SK-N-SH (cell line): ENCODE measurements at regions not wholly inside any gene's neighbourhood (a gene's known extent, or its start where the extent isn't known, plus 50 kb on each side); places are given as distances from the start of the nearest gene placed in this dataset.

Source experiments
- CTCF ChIA-PET: fragments of 300-600, 350-600 bp; formaldehyde crosslinking; extraction: SDS; loops from one replicate; lab custom pipeline; 2021; lab: Yijun Ruan, JAX
- POLR2A ChIA-PET: fragments of 350-600 bp; sonication (Branson Sonifier 250); formaldehyde crosslinking; extraction: SDS; loops from one replicate; lab custom pipeline; 2020; ENCODE audit warnings: antibody characterized with exemption, inconsistent platforms; lab: Yijun Ruan, JAX
- DNase-seq: peaks from one replicate; pipeline ENCODE4 v3.0.0; 2012
- H2AFZ ChIP-seq: fragments of 200-600 bp; sonication (generic); 2 replicates; pipeline ENCODE4 v1.8.1; 2016; ENCODE audit warnings: antibody characterized with exemption, mild to moderate bottlenecking, low read depth
- H3F3A ChIP-seq: fragments of 200-600 bp; sonication (generic); replicated peaks from 2 replicates; pipeline ENCODE3; 2016; ENCODE audit warnings: antibody characterized with exemption, mild to moderate bottlenecking; ENCODE audit not compliant: insufficient read depth
- H3K27ac ChIP-seq, 2 experiments: fragments of 200-500 bp in 1 of 2; fragments of 200-600 bp in 1 of 2; sonication (Bioruptor generic) in 1 of 2; sonication (generic), shearing (Covaris generic) in 1 of 2; 2 replicates each; pipeline versions ENCODE4 v1.5.1 to v1.6.1; 2014 to 2016; ENCODE audit warnings: low read depth in 2 of 2, inconsistent platforms in 1 of 2, low read length in 1 of 2, mild to moderate bottlenecking in 1 of 2, mixed read lengths in 1 of 2
- H3K27me3 ChIP-seq: fragments of 200-600 bp; sonication (generic), shearing (Covaris generic); 2 replicates; pipeline ENCODE4 v1.6.1; 2016; ENCODE audit warnings: mixed run types; ENCODE audit not compliant: insufficient read depth
- H3K36me3 ChIP-seq, 2 experiments: fragments of 200-500 bp in 1 of 2; fragments of 200-600 bp in 1 of 2; sonication (Bioruptor generic) in 1 of 2; sonication (generic) in 1 of 2; replicated peaks in 1 of 2; 2 replicates each; pipeline versions ENCODE3 to v1.5.1; 2014 to 2016; ENCODE audit warnings: low read length in 1 of 2, mild to moderate bottlenecking in 1 of 2; ENCODE audit not compliant: insufficient read depth in 2 of 2, control insufficient read depth in 1 of 2
- H3K4me1 ChIP-seq, 2 experiments: fragments of 200-500 bp in 1 of 2; fragments of 200-600 bp in 1 of 2; sonication (Bioruptor generic) in 1 of 2; sonication (generic), shearing (Covaris generic) in 1 of 2; 2 replicates each; pipeline versions ENCODE4 v1.5.1 to v1.6.1; 2014 to 2016; ENCODE audit warnings: low read depth in 1 of 2, low read length in 1 of 2, mixed run types in 1 of 2; ENCODE audit not compliant: insufficient read depth in 2 of 2, control insufficient read depth in 1 of 2
- H3K4me2 ChIP-seq: fragments of 200-600 bp; sonication (generic), shearing (Covaris generic); 2 replicates; pipeline ENCODE4 v1.6.1; 2017; ENCODE audit warnings: mixed run types
- H3K4me3 ChIP-seq, 2 experiments: fragments of 200-500 bp in 1 of 2; fragments of 200-600 bp in 1 of 2; sonication (Bioruptor generic) in 1 of 2; sonication (generic), shearing (Covaris generic) in 1 of 2; 2 replicates each; pipeline versions ENCODE4 v1.5.1 to v1.8.1; 2014 to 2016; ENCODE audit warnings: low read depth in 2 of 2, inconsistent platforms in 1 of 2, low read length in 1 of 2, mild to moderate bottlenecking in 1 of 2, mixed read lengths in 1 of 2, moderate library complexity in 1 of 2
- H3K79me2 ChIP-seq: fragments of 200-600 bp; sonication (generic); 2 replicates; pipeline ENCODE4 v1.8.1; 2017; ENCODE audit warnings: mild to moderate bottlenecking; ENCODE audit not compliant: insufficient read depth
- H3K9ac ChIP-seq: fragments of 200-600 bp; sonication (generic); 2 replicates; pipeline ENCODE4 v1.6.1; 2017; ENCODE audit warnings: mixed run types
- H3K9me2 ChIP-seq: fragments of 200-600 bp; sonication (generic); 2 replicates; pipeline ENCODE4 v1.6.1; 2017; ENCODE audit warnings: mixed run types
- H3K9me3 ChIP-seq: fragments of 200-600 bp; sonication (generic); 2 replicates; pipeline ENCODE4 v1.6.1; 2017; ENCODE audit warnings: mixed run types, mild to moderate bottlenecking, moderate library complexity
- H4K20me1 ChIP-seq: fragments of 200-600 bp; sonication (generic); 2 replicates; pipeline ENCODE4 v1.6.1; 2017; ENCODE audit warnings: mild to moderate bottlenecking, mixed run types; ENCODE audit not compliant: insufficient read depth
- CTCF ChIP-seq: fragments of 200-600 bp; sonication (generic); IDR thresholded peaks from 2 replicates; pipeline ENCODE4 v1.6.1; 2017; ENCODE audit warnings: antibody characterized with exemption, mild to moderate bottlenecking, moderate library complexity
- EZH2phosphoT487 ChIP-seq: fragments of 200-600 bp; sonication (generic); IDR thresholded peaks from 2 replicates; pipeline ENCODE4 v1.6.1; 2017; ENCODE audit warnings: low read depth, mixed run types, mild to moderate bottlenecking, antibody characterized with exemption, moderate library complexity, borderline replicate concordance
- FOXJ3 ChIP-seq: sonication (generic); formaldehyde crosslinking; IDR thresholded peaks from 2 replicates; pipeline ENCODE4 v1.5.1; 2020; ENCODE audit warnings: mild to moderate bottlenecking, missing genetic modification reagents
- JUND ChIP-seq: IDR thresholded peaks from 2 replicates; pipeline ENCODE4 v1.4.0; 2012
- NFIC ChIP-seq: IDR thresholded peaks from 2 replicates; pipeline ENCODE4 v1.4.0; 2012; ENCODE audit warnings: borderline replicate concordance
- NRF1 ChIP-seq: IDR thresholded peaks from 2 replicates; pipeline ENCODE4 v1.6.1; 2012; ENCODE audit warnings: low read depth, mild to moderate bottlenecking, low read length
- TAF1 ChIP-seq: IDR thresholded peaks from 2 replicates; pipeline ENCODE4 v1.6.1; 2012; ENCODE audit warnings: low read depth, mild to moderate bottlenecking, low read length, moderate library complexity, borderline replicate concordance
- TEAD4 ChIP-seq: IDR thresholded peaks from 2 replicates; pipeline ENCODE4 v1.4.0; 2012; ENCODE audit warnings: mild to moderate bottlenecking, borderline replicate concordance; ENCODE audit not compliant: insufficient read depth
- YY1 ChIP-seq: IDR thresholded peaks from 2 replicates; pipeline ENCODE4 v1.4.0; 2012; ENCODE audit warnings: low read depth, mild to moderate bottlenecking
- WGBS: methylation state at CpG from one replicate; pipeline ENCODE4 v1.1.6; 2017; ENCODE audit warnings: low lambda C conversion rate; 5-methylcytosine and 5-hydroxymethylcytosine counted together
- TF ChIP-seq, protein P1 (sequence below): IDR thresholded peaks from 2 replicates; pipeline ENCODE4 v1.6.1; 2012; ENCODE audit warnings: mild to moderate bottlenecking, low read depth, low read length, moderate library complexity
- TF ChIP-seq, protein P2 (sequence below): IDR thresholded peaks from 2 replicates; pipeline ENCODE4 v1.4.0; 2012; ENCODE audit warnings: low read depth, borderline replicate concordance
- TF ChIP-seq, protein P3 (sequence below): IDR thresholded peaks from 2 replicates; pipeline ENCODE4; 2012

DNA sequence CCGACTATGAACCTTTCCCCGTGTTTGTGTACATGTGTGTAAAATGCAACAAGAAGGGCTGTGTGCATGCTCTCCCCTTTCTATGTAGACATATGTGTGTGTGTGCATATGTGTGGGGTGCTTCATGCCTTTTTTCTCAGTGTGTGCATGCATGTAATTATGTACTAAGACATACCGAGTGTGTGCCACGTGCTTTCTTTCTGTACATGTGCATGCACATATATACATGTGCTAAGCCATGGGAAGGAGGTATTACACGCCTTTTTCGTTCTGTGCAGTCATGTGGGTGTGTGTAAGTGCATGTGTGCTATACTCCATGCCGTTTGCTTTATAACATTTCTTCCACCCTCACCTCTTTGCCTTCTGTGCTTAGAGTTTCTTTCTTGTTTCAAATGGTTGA is 544.3 kb downstream of the TNS3 start:
- Histone ChIP-seq H3K4me2 (no peak overlapping the region), H3F3A (no peaks in the 10 kb centered on the region), H2AFZ (no peak overlapping the region), H4K20me1 (no peaks in the 10 kb centered on the region), H3K4me1 (peaks cover 0 to 22% of the 10 kb centered on the region in 2 experiments; a peak in 1 of 4 replicates), H3K27ac (no peak overlapping the region), H3K36me3 (no peaks in the 10 kb centered on the region), H3K9me3 (no peaks in the 10 kb centered on the region)
- POLR2A ChIA-PET = no interaction called here
- 38% methylated on average over 7 of the region's 7 CpGs for WGBS
- no peak for DNase-seq
- no peak for TF ChIP-seq EZH2phosphoT487
- no peak for TF ChIP-seq CTCF
- TF ChIP-seq, protein P1, sequence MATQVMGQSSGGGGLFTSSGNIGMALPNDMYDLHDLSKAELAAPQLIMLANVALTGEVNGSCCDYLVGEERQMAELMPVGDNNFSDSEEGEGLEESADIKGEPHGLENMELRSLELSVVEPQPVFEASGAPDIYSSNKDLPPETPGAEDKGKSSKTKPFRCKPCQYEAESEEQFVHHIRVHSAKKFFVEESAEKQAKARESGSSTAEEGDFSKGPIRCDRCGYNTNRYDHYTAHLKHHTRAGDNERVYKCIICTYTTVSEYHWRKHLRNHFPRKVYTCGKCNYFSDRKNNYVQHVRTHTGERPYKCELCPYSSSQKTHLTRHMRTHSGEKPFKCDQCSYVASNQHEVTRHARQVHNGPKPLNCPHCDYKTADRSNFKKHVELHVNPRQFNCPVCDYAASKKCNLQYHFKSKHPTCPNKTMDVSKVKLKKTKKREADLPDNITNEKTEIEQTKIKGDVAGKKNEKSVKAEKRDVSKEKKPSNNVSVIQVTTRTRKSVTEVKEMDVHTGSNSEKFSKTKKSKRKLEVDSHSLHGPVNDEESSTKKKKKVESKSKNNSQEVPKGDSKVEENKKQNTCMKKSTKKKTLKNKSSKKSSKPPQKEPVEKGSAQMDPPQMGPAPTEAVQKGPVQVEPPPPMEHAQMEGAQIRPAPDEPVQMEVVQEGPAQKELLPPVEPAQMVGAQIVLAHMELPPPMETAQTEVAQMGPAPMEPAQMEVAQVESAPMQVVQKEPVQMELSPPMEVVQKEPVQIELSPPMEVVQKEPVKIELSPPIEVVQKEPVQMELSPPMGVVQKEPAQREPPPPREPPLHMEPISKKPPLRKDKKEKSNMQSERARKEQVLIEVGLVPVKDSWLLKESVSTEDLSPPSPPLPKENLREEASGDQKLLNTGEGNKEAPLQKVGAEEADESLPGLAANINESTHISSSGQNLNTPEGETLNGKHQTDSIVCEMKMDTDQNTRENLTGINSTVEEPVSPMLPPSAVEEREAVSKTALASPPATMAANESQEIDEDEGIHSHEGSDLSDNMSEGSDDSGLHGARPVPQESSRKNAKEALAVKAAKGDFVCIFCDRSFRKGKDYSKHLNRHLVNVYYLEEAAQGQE = no peak
- TF ChIP-seq YY1 = no peak
- TF ChIP-seq, protein P2, sequence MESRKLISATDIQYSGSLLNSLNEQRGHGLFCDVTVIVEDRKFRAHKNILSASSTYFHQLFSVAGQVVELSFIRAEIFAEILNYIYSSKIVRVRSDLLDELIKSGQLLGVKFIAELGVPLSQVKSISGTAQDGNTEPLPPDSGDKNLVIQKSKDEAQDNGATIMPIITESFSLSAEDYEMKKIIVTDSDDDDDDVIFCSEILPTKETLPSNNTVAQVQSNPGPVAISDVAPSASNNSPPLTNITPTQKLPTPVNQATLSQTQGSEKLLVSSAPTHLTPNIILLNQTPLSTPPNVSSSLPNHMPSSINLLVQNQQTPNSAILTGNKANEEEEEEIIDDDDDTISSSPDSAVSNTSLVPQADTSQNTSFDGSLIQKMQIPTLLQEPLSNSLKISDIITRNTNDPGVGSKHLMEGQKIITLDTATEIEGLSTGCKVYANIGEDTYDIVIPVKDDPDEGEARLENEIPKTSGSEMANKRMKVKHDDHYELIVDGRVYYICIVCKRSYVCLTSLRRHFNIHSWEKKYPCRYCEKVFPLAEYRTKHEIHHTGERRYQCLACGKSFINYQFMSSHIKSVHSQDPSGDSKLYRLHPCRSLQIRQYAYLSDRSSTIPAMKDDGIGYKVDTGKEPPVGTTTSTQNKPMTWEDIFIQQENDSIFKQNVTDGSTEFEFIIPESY = no peak
- TF ChIP-seq NFIC = no peak
- TF ChIP-seq NRF1 = no peak
- no peak for TF ChIP-seq TAF1
- TF ChIP-seq, all 33 proteins: peak for 0
- H3K27me3 ChIP-seq = no peaks in the 10 kb centered on the region
- no peaks in the 10 kb centered on the region for H3K9me2 ChIP-seq
- CTCF ChIA-PET = no interaction called here
- no peak overlapping the region for H3K4me3 ChIP-seq
- H3K9ac ChIP-seq = no peak overlapping the region
- no peaks in the 10 kb centered on the region for H3K79me2 ChIP-seq

GRCh38 chr7:47036909-47037308 is 545.0 kb downstream of the TNS3 start:
- Histone ChIP-seq H2AFZ (no peak overlapping the region), H3F3A (no peaks in the 10 kb centered on the region), H3K4me1 (peaks cover 0 to 18% of the 10 kb centered on the region in 2 experiments; a peak in 1 of 4 replicates), H3K4me3 (no peak overlapping the region), H3K9me2 (no peaks in the 10 kb centered on the region), H3K27me3 (no peaks in the 10 kb centered on the region), H3K36me3 (no peaks in the 10 kb centered on the region), H3K27ac (no peak overlapping the region), H3K9ac (no peak overlapping the region), H3K9me3 (no peaks in the 10 kb centered on the region), H3K4me2 (no peak overlapping the region), H4K20me1 (no peaks in the 10 kb centered on the region), H3K79me2 (no peaks in the 10 kb centered on the region)
- ChIA-PET CTCF (no interaction called here), POLR2A (no interaction called here)
- 46% methylated on average over 6 of the region's 6 CpGs for WGBS
- no peak for DNase-seq
- no peak for TF ChIP-seq JUND
- TF ChIP-seq, protein P2 = no peak
- TF ChIP-seq, protein P3, sequence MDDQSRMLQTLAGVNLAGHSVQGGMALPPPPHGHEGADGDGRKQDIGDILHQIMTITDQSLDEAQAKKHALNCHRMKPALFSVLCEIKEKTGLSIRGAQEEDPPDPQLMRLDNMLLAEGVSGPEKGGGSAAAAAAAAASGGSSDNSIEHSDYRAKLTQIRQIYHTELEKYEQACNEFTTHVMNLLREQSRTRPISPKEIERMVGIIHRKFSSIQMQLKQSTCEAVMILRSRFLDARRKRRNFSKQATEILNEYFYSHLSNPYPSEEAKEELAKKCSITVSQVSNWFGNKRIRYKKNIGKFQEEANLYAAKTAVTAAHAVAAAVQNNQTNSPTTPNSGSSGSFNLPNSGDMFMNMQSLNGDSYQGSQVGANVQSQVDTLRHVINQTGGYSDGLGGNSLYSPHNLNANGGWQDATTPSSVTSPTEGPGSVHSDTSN = no peak
- no peak for TF ChIP-seq TEAD4
- no peak for TF ChIP-seq FOXJ3 (CRISPR knock-in tag)
